Kidney (tissue), 13 donors: ENCODE measurements at regions not wholly inside any gene's neighbourhood (a gene's known extent, or its start where the extent isn't known, plus 50 kb on each side); places are given as distances from the start of the nearest gene placed in this dataset.

Experiments used
- DNase-seq, 5 donors: peaks; one replicate each; pipeline ENCODE4 v3.0.0-alpha.2; 2013 to 2020
- FAIRE-seq: peaks from 2 replicates; lab custom pipeline; 2012; peaks lifted over from hg19 to GRCh38; lab: Jason Lieb, UNC
- H3K27ac ChIP-seq, 2 donors: one replicate each; pipeline ENCODE4 v1.7.0; 2013; ENCODE audit warnings: low read depth in 2 of 2, low read length in 2 of 2, inconsistent platforms in 1 of 2
- H3K27me3 ChIP-seq: one replicate; pipeline ENCODE4 v1.7.1; 2013; ENCODE audit warnings: low read length, inconsistent platforms; ENCODE audit not compliant: control insufficient read depth, insufficient read depth
- H3K36me3 ChIP-seq, 3 donors: one replicate each; pipeline versions ENCODE4 v1.7.0 to v1.7.1; 2013; ENCODE audit warnings: low read length in 3 of 3, control low read depth in 1 of 3, inconsistent platforms in 1 of 3; ENCODE audit not compliant: insufficient read depth in 3 of 3, control insufficient read depth in 2 of 3
- H3K4me1 ChIP-seq, 3 donors: one replicate each; pipeline versions ENCODE4 v1.7.0 to v1.7.1; 2013; ENCODE audit warnings: low read length in 3 of 3, inconsistent platforms in 1 of 3, low read depth in 1 of 3; ENCODE audit not compliant: control insufficient read depth in 2 of 3, insufficient read depth in 2 of 3
- H3K4me3 ChIP-seq, 3 donors: one replicate each; pipeline versions ENCODE4 v1.7.0 to v1.8.1; 2013; ENCODE audit warnings: low read length in 3 of 3, control low read depth in 1 of 3, inconsistent platforms in 1 of 3
- H3K9ac ChIP-seq, 3 donors: one replicate each; pipeline versions ENCODE4 v1.7.0 to v1.7.1; 2013; ENCODE audit warnings: low read length in 3 of 3, control low read depth in 1 of 3, inconsistent platforms in 1 of 3
- H3K9me3 ChIP-seq, 3 donors: one replicate each; pipeline versions ENCODE4 v1.7.0 to v1.7.1; 2013; ENCODE audit warnings: low read length in 3 of 3, control low read depth in 1 of 3, inconsistent platforms in 1 of 3; ENCODE audit not compliant: control insufficient read depth in 2 of 3, insufficient read depth in 1 of 3
- intact Hi-C: fragments of 100-400 bp; cut with DNase I; formaldehyde crosslinking; loops from one replicate; pipeline ENCODE4 v1.11.1; 2022
- TF ChIP-seq, protein P1 (sequence below): IDR thresholded peaks from 3 replicates; pipeline ENCODE4 v1.5.1; 2012; ENCODE audit warnings: mild to moderate bottlenecking, moderate library complexity, borderline replicate concordance; ENCODE audit not compliant: insufficient read depth; ENCODE audit errors: extremely low read depth
- donor health status: control.
- donor health status: control.
- donor health status: control.
- donor health status: control.
- donor health status: control.
- donor health status: DM: yes; HTN: yes; CAD: no.
- donor health status: Normal renal cell carcinoma (clear cell type).

DNA sequence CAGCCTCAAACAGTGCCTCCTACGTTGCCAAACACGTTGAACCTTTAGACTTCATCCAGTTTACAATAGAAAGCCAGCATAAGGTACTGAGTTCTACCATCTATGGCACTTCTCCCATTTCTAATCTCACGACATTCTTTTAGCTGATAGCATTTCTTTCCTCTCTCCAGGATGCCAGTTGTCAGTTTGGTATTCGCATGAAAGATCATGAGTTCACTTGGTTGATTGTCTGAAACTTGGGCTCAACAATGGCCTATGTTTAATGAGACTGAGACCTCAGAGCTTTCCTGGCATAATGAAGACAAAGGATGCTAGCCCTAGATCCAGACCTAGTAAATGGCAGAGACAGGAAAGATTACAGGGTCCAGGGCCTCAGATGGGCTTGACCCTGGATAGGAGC, 69.2 kb upstream of the SPRY1 start:
- intact Hi-C loops: no loop called here

DNA sequence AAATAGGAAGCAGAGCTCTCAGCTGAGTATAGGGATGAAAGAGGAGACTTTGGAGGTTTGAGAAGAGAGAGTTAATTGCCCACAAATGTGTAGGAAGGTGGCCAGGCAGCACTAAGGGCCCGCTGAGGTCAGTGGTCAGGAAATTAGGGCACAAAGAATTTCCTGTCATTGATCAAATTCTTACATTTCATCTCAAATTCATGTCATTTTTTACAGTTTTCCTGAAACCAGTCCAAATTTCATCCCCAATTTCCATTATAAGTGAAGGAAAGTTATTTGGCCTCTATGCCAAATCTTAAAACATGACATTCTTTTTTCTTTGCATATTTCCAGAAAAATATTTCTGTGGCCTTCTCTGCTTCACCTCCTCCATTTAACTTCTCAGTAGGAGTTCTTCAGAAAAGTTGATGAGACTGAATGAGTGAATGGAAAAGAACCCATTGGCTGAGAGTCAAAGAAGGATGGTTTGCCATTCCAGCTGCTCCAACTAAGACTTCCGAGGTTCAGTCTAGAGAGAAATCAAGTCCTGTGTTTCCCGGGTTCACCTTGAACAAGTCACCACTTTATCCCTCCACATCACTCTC, 68.7 kb upstream of the SPRY1 start:
- DNase-seq (no peak), FAIRE-seq (no peak)
- Histone ChIP-seq H3K9me3 (no peaks in the 10 kb centered on the region), H3K4me3 (no peak overlapping the region), H3K27me3 (no peaks in the 10 kb centered on the region), H3K4me1 (no peaks in the 10 kb centered on the region), H3K36me3 (no peaks in the 10 kb centered on the region), H3K27ac (no peak overlapping the region), H3K9ac (no peak overlapping the region)
- TF ChIP-seq, protein P1, sequence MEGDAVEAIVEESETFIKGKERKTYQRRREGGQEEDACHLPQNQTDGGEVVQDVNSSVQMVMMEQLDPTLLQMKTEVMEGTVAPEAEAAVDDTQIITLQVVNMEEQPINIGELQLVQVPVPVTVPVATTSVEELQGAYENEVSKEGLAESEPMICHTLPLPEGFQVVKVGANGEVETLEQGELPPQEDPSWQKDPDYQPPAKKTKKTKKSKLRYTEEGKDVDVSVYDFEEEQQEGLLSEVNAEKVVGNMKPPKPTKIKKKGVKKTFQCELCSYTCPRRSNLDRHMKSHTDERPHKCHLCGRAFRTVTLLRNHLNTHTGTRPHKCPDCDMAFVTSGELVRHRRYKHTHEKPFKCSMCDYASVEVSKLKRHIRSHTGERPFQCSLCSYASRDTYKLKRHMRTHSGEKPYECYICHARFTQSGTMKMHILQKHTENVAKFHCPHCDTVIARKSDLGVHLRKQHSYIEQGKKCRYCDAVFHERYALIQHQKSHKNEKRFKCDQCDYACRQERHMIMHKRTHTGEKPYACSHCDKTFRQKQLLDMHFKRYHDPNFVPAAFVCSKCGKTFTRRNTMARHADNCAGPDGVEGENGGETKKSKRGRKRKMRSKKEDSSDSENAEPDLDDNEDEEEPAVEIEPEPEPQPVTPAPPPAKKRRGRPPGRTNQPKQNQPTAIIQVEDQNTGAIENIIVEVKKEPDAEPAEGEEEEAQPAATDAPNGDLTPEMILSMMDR: no peak
- intact Hi-C loops: no loop called here

More for the DNA sequence above, 69.2 kb upstream of the SPRY1 start:
- H3K4me1 ChIP-seq: no peaks in the 10 kb centered on the region
- H3K4me3 ChIP-seq: no peak overlapping the region
- TF ChIP-seq, protein P1: no peak
- H3K36me3 ChIP-seq: no peaks in the 10 kb centered on the region
- FAIRE-seq (no peak), DNase-seq (no peak)
- no peaks in the 10 kb centered on the region for H3K27me3 ChIP-seq
- no peaks in the 10 kb centered on the region for H3K9me3 ChIP-seq
- H3K27ac ChIP-seq: no peak overlapping the region
- no peak overlapping the region for H3K9ac ChIP-seq

DNA sequence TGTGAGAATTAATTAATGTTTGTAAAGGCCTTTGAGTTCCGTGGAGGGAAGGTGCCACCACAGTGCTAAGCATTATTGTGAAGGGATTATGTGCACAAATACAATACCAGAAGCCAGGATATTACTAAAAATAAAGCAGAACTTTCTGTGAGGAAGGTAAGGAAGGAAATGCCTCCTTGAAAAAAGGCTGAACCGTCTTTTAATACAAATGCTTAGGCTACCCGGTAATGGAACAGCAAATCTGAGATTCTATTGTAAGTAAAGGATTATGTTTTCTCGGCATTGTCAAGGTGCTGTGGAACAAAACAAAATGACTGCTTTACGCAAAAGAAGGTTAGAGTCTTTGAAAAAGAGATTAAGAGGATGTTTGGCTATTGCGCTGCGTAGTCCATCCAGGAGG, 57.9 kb upstream of the SPRY1 start:
- H3K36me3 ChIP-seq: no peaks in the 10 kb centered on the region
- H3K9me3 ChIP-seq: no peaks in the 10 kb centered on the region
- H3K27me3 ChIP-seq: no peaks in the 10 kb centered on the region
- H3K27ac ChIP-seq: no peak overlapping the region
- H3K4me3 ChIP-seq: no peak overlapping the region
- H3K9ac ChIP-seq: no peak overlapping the region
- no peak for FAIRE-seq
- no peaks in the 10 kb centered on the region for H3K4me1 ChIP-seq
- intact Hi-C loops: no loop called here
- TF ChIP-seq, protein P1: no peak
- DNase-seq: peak in 1 of 5 donors; percentile 14
